ENCODE measurements at regions not wholly inside any gene's neighbourhood (a gene's known extent, or its start where the extent isn't known, plus 50 kb on each side); places are given as distances from the start of the nearest gene placed in this dataset.

DNA sequence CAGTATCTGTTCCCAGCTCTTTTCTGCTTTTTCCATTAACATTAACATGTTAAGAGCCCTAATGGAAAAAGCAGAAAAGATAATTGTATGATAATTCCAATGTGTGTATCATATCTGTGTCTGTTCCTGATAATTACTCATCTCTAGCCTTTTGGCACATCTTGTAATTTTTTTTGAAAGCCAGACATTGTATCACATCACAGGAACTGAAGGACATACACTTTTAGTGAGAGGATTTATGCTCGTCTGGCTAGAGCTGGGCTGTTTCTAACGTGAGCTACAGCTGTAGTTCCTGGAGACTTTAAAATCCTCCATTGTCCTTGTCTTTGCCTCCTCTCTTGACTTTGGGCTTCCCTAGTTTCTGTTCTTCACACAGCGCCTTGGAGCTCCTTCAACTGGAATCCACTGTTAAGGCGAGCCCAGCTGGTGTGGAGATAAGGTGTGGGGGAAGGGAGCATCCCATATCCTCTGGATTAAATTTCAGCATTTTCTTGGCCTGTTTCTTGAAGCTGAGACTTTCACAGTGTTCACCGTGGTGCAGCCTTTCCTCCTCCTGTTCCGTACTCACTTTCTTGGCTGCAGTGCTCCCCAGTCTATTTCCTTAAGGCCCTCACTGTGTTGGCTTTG is 211.5 kb downstream of the GALR1 start:
- ATAC-seq (ENCODE audit: insufficient number of reproducible peaks, low FRiP score, low read depth) (no peak), DNase-seq (ENCODE audit: low spot score) (no peak)
- Histone ChIP-seq H3K4me3 (no peak overlapping the region), H3K27me3 (replicated peaks; ENCODE audit: insufficient read depth) (no peaks in the 10 kb centered on the region), H3K27ac (no peak overlapping the region), H3K36me3 (no peaks in the 10 kb centered on the region), H3K9me3 (no peaks in the 10 kb centered on the region), H3K4me1 (ENCODE audit: control insufficient read depth in 1 of 2, low read depth in 2 of 2) (no peaks in the 10 kb centered on the region)
- TF ChIP-seq, protein P1, sequence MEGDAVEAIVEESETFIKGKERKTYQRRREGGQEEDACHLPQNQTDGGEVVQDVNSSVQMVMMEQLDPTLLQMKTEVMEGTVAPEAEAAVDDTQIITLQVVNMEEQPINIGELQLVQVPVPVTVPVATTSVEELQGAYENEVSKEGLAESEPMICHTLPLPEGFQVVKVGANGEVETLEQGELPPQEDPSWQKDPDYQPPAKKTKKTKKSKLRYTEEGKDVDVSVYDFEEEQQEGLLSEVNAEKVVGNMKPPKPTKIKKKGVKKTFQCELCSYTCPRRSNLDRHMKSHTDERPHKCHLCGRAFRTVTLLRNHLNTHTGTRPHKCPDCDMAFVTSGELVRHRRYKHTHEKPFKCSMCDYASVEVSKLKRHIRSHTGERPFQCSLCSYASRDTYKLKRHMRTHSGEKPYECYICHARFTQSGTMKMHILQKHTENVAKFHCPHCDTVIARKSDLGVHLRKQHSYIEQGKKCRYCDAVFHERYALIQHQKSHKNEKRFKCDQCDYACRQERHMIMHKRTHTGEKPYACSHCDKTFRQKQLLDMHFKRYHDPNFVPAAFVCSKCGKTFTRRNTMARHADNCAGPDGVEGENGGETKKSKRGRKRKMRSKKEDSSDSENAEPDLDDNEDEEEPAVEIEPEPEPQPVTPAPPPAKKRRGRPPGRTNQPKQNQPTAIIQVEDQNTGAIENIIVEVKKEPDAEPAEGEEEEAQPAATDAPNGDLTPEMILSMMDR (IDR thresholded peaks at IDR 0.05) = no peak

DNA sequence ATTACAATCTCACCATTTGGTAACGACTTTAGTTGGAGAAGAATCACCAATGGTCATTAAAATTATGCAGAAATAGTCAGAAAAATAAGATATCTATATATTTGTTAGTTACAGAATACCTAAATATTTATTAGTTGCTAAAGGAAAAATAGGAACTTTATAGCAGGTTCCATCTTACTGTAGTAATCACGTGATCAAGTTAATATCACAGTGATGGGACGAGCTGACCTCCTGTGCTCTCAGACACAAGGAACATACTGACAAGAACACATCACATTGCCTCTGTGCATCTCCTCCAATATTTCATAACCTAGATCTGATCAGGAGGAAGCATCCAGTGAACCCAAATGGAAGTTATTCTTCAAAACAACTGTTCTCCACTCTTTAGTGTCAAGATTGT is 215.3 kb downstream of the GALR1 start:
- Histone ChIP-seq H3K27ac (no peak overlapping the region), H3K4me3 (no peak overlapping the region), H3K9me3 (no peaks in the 10 kb centered on the region), H3K27me3 (replicated peaks; ENCODE audit: insufficient read depth) (no peaks in the 10 kb centered on the region), H3K4me1 (ENCODE audit: control insufficient read depth in 1 of 2, low read depth in 2 of 2) (no peaks in the 10 kb centered on the region), H3K36me3 (no peaks in the 10 kb centered on the region)
- DNase-seq (ENCODE audit: low spot score) (no peak), ATAC-seq (ENCODE audit: insufficient number of reproducible peaks, low FRiP score, low read depth) (no peak)
- TF ChIP-seq, protein P1 (IDR thresholded peaks at IDR 0.05) = no peak

GRCh38 chr18:77466890-77467289 is 217.2 kb downstream of the GALR1 start:
- DNase-seq (ENCODE audit: low spot score) (no peak), ATAC-seq (ENCODE audit: insufficient number of reproducible peaks, low FRiP score, low read depth) (no peak)
- Histone ChIP-seq H3K4me1 (ENCODE audit: control insufficient read depth in 1 of 2, low read depth in 2 of 2) (no peaks in the 10 kb centered on the region), H3K27me3 (replicated peaks; ENCODE audit: insufficient read depth) (no peaks in the 10 kb centered on the region), H3K27ac (no peak overlapping the region), H3K36me3 (no peaks in the 10 kb centered on the region), H3K4me3 (no peak overlapping the region), H3K9me3 (no peaks in the 10 kb centered on the region)
- TF ChIP-seq, protein P1 (IDR thresholded peaks at IDR 0.05) = no peak

DNA sequence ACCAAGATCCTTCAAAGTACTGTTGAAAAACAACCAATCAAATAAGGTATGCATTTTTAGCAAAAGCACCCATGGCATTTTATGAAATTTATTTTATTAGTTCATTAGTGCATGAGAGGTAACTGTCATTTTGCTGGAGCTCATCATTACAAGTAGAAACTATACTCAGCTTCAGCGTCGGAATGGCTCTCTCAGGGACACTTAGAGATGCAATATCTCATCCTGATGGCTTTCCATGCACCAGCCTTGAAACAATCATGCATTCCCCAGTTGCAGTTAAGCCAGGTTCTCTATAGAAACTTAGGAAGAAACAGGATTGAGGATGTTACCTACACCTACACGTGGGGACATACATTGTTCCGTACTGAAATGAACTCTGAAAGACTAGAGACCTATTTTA is 219.5 kb downstream of the GALR1 start:
- H3K27ac ChIP-seq = no peak overlapping the region
- DNase-seq (ENCODE audit: low spot score) = no peak
- TF ChIP-seq, protein P1 (IDR thresholded peaks at IDR 0.05) = no peak
- no peaks in the 10 kb centered on the region for H3K36me3 ChIP-seq
- no peak for ATAC-seq (ENCODE audit: insufficient number of reproducible peaks, low FRiP score, low read depth)
- no peaks in the 10 kb centered on the region for H3K9me3 ChIP-seq
- H3K4me1 ChIP-seq (ENCODE audit: control insufficient read depth in 1 of 2, low read depth in 2 of 2) = no peaks in the 10 kb centered on the region
- H3K27me3 ChIP-seq (replicated peaks; ENCODE audit: insufficient read depth) = no peaks in the 10 kb centered on the region
- no peak overlapping the region for H3K4me3 ChIP-seq

GRCh38 chr18:77470569-77471413 is 221.1 kb downstream of the GALR1 start:
- ATAC-seq (ENCODE audit: insufficient number of reproducible peaks, low FRiP score, low read depth) = no peak
- H3K27me3 ChIP-seq (replicated peaks; ENCODE audit: insufficient read depth) = no peaks in the 10 kb centered on the region
- DNase-seq (ENCODE audit: low spot score) = no peak
- H3K4me1 ChIP-seq (ENCODE audit: control insufficient read depth in 1 of 2, low read depth in 2 of 2) = no peaks in the 10 kb centered on the region
- TF ChIP-seq, protein P1 (IDR thresholded peaks at IDR 0.05) = no peak
- no peak overlapping the region for H3K4me3 ChIP-seq
- H3K36me3 ChIP-seq = no peaks in the 10 kb centered on the region
- H3K27ac ChIP-seq = no peak overlapping the region
- H3K9me3 ChIP-seq = no peaks in the 10 kb centered on the region
